ENCODE measurements at regions not wholly inside any gene's neighbourhood (a gene's known extent, or its start where the extent isn't known, plus 50 kb on each side); places are given as distances from the start of the nearest gene placed in this dataset.
A peak's percentile ranks its signal among the peaks of the same experiment; 100 is the strongest.

GRCh38 chrX:40169193-40170101 lies 71.7 kb upstream of the BCOR start:
- Histone ChIP-seq H3K27ac (peak overlapping the region; percentile 19 to 86; a peak in 3 of 6 replicates), H3K4me2 (peak overlapping the region; percentile 74), H3K4me1 (peaks cover 10% of the 10 kb centered on the region), H3K4me3 (0 out of 3 replicates have a peak overlapping the region, but pooled peaks have one; percentile 14), H3K9me3 (no peaks in the 10 kb centered on the region)
- no peak for FAIRE-seq
- DNase-seq (ENCODE audit: low read depth in 1 of 2, low spot score in 1 of 2) = peak; percentile 73 to 81
- ChIA-PET CTCF (interaction anchor here (0.6 to 1.8 kb wide), 9 partner anchors 12 to 1117 kb away, joined by 3 to 5 read pairs (median 3); no protein-coding TSS in a partner anchor), POLR2A (no interaction called here)
- WGBS (ENCODE audit: missing lambda C conversion rate) = 33% methylated on average over 36 of the region's 44 CpGs
- TF ChIP-seq, protein P1, sequence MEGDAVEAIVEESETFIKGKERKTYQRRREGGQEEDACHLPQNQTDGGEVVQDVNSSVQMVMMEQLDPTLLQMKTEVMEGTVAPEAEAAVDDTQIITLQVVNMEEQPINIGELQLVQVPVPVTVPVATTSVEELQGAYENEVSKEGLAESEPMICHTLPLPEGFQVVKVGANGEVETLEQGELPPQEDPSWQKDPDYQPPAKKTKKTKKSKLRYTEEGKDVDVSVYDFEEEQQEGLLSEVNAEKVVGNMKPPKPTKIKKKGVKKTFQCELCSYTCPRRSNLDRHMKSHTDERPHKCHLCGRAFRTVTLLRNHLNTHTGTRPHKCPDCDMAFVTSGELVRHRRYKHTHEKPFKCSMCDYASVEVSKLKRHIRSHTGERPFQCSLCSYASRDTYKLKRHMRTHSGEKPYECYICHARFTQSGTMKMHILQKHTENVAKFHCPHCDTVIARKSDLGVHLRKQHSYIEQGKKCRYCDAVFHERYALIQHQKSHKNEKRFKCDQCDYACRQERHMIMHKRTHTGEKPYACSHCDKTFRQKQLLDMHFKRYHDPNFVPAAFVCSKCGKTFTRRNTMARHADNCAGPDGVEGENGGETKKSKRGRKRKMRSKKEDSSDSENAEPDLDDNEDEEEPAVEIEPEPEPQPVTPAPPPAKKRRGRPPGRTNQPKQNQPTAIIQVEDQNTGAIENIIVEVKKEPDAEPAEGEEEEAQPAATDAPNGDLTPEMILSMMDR (IDR thresholded peaks at IDR 0.05) = peak; percentile 52
- TF ChIP-seq SMC3 (IDR thresholded peaks at IDR 0.05) (peak; percentile 64), RAD21 (conservative IDR thresholded peaks at IDR 0.05 in 1 of 2, IDR thresholded peaks at IDR 0.05 in 1 of 2) (peak; percentile 72 to 73), FOSL2 (IDR thresholded peaks at IDR 0.05) (no peak), FOSL2 (CRISPR knock-in tag; IDR thresholded peaks at IDR 0.05) (0 out of 2 replicates have a peak, but pooled peaks have one; percentile 12), PHF8 (IDR thresholded peaks at IDR 0.05; ENCODE audit: borderline replicate concordance, low read depth) (no peak)
- ATAC-seq = peak; percentile 88 to 94

DNA sequence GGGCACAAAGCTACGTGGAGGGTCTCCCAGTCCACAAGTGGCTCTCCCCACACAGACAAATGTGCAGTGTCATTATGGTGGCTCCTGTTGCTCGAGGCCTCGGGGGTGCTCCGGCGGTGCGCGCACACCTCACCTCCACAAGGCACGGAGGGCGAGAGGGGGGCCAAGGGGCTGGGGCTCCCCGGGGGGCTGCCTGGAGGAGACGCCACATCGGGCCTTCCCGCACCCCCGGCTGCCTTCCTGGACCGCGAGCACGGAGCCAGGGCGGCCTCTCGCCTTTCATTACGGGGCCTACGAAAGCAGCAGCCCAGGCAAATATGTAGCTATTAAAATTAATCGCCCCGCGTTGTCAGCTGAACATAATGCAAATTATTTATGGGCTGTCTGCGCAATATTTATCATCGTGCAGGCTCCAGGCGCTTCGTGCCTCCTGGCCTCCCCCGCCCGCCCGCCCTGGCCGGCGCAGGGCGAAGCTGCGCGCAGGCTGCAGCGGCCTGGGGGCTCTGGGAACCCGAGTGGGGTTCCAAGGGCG lies 70.8 kb upstream of the BCOR start:
- Histone ChIP-seq H3K4me1 (peaks cover 10% of the 10 kb centered on the region), H3K4me3 (no peak overlapping the region), H3K27ac (peak overlapping the region in 1 of 2 experiments; percentile 86; a peak in 1 of 6 replicates), H3K4me2 (peak overlapping the region; percentile 74; the same call in 2 of the 3 replicates), H3K9me3 (no peaks in the 10 kb centered on the region)
- CTCF ChIA-PET = interaction anchor here (0.7 to 1.8 kb wide), 7 partner anchors 11 to 907 kb away, joined by 3 to 5 read pairs (median 3); no protein-coding TSS in a partner anchor
- no peak for ATAC-seq
- no peak for FAIRE-seq
- DNase-seq (ENCODE audit: low read depth in 1 of 2, low spot score in 1 of 2) = no peak
- WGBS (ENCODE audit: missing lambda C conversion rate) = 96% methylated on average over 18 of the region's 39 CpGs
- TF ChIP-seq, protein P2, sequence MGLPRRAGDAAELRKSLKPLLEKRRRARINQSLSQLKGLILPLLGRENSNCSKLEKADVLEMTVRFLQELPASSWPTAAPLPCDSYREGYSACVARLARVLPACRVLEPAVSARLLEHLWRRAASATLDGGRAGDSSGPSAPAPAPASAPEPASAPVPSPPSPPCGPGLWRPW (IDR thresholded peaks at IDR 0.05) = no peak
- no peak for TF ChIP-seq ZSCAN20 (CRISPR knock-in tag; IDR thresholded peaks at IDR 0.05)
- TF ChIP-seq ESRRA (IDR thresholded peaks at IDR 0.05; ENCODE audit: borderline replicate concordance, low read length) = no peak
- TF ChIP-seq EP300 (IDR thresholded peaks at IDR 0.05) = no peak
- no peak for TF ChIP-seq CHD2 (IDR thresholded peaks at IDR 0.05; ENCODE audit: low read length, partially characterized antibody)
- TF ChIP-seq E2F6 (IDR thresholded peaks at IDR 0.05; ENCODE audit: borderline replicate concordance, low read depth) = no peak
- TF ChIP-seq, protein P3, sequence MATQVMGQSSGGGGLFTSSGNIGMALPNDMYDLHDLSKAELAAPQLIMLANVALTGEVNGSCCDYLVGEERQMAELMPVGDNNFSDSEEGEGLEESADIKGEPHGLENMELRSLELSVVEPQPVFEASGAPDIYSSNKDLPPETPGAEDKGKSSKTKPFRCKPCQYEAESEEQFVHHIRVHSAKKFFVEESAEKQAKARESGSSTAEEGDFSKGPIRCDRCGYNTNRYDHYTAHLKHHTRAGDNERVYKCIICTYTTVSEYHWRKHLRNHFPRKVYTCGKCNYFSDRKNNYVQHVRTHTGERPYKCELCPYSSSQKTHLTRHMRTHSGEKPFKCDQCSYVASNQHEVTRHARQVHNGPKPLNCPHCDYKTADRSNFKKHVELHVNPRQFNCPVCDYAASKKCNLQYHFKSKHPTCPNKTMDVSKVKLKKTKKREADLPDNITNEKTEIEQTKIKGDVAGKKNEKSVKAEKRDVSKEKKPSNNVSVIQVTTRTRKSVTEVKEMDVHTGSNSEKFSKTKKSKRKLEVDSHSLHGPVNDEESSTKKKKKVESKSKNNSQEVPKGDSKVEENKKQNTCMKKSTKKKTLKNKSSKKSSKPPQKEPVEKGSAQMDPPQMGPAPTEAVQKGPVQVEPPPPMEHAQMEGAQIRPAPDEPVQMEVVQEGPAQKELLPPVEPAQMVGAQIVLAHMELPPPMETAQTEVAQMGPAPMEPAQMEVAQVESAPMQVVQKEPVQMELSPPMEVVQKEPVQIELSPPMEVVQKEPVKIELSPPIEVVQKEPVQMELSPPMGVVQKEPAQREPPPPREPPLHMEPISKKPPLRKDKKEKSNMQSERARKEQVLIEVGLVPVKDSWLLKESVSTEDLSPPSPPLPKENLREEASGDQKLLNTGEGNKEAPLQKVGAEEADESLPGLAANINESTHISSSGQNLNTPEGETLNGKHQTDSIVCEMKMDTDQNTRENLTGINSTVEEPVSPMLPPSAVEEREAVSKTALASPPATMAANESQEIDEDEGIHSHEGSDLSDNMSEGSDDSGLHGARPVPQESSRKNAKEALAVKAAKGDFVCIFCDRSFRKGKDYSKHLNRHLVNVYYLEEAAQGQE (IDR thresholded peaks at IDR 0.05) = no peak
- no peak for TF ChIP-seq PHF8 (IDR thresholded peaks at IDR 0.05; ENCODE audit: borderline replicate concordance, low read depth)
- TF ChIP-seq FOSB (CRISPR knock-in tag; IDR thresholded peaks at IDR 0.05) = no peak
- no peak for TF ChIP-seq POLR2A (IDR thresholded peaks at IDR 0.05; ENCODE audit: low read length)
- TF ChIP-seq MAZ (IDR thresholded peaks at IDR 0.05; ENCODE audit: borderline replicate concordance, low read depth, low read length) = no peak
- no peak for TF ChIP-seq TP53 (CRISPR knock-in tag; IDR thresholded peaks at IDR 0.05)
- TF ChIP-seq KDM1A (IDR thresholded peaks at IDR 0.05; ENCODE audit: low read depth) = no peak
- TF ChIP-seq KDM5A (IDR thresholded peaks at IDR 0.05) = no peak
- no peak for TF ChIP-seq HOXB13 (CRISPR knock-in tag; IDR thresholded peaks at IDR 0.05; ENCODE audit: low read depth)
- no peak for TF ChIP-seq ELK1 (IDR thresholded peaks at IDR 0.05; ENCODE audit: low read depth, low read length)
- TF ChIP-seq RFX5 (IDR thresholded peaks at IDR 0.05) = no peak
- POLR2A ChIA-PET = no interaction called here
